Osteoblast (primary cell): ENCODE measurements at regions not wholly inside any gene's neighbourhood (a gene's known extent, or its start where the extent isn't known, plus 50 kb on each side); places are given as distances from the start of the nearest gene placed in this dataset.
"Not testable (repeated sequence)": the region's sequence is repeated elsewhere in the genome, so short reads cannot be mapped to it uniquely, and the experiment has no call there.

ENCODE experiments used
- DNase-seq: peaks from one replicate; pipeline ENCODE4 v3.0.0; 2011; ENCODE audit warnings: low spot score, mixed read lengths; ENCODE audit not compliant: insufficient read length; ENCODE audit errors: missing footprints
- H2AFZ ChIP-seq: 2 replicates; pipeline ENCODE4 v1.6.0; 2011; ENCODE audit warnings: mild to moderate bottlenecking, low read length
- H3K27ac ChIP-seq: 2 replicates; pipeline ENCODE4 v1.5.1; 2011; ENCODE audit warnings: mild to moderate bottlenecking, low read depth, low read length, moderate library complexity
- H3K27me3 ChIP-seq: 2 replicates; pipeline ENCODE4 v1.6.0; 2012; ENCODE audit warnings: mild to moderate bottlenecking, control low read depth, inconsistent platforms, low read length, moderate library complexity; ENCODE audit not compliant: insufficient read depth
- H3K36me3 ChIP-seq: 2 replicates; pipeline ENCODE4 v1.5.1; 2011; ENCODE audit warnings: mild to moderate bottlenecking, low read length, control low read depth, moderate library complexity; ENCODE audit not compliant: insufficient read depth
- H3K4me1 ChIP-seq: 2 replicates; pipeline ENCODE4 v1.5.1; 2011; ENCODE audit warnings: mild to moderate bottlenecking, low read length, control low read depth, moderate library complexity; ENCODE audit not compliant: insufficient read depth
- H3K4me2 ChIP-seq: 2 replicates; pipeline ENCODE4 v1.6.0; 2011; ENCODE audit warnings: mild to moderate bottlenecking, low read length; ENCODE audit not compliant: insufficient read depth
- H3K4me3 ChIP-seq: fragments of 200-600 bp; sonication (generic); 3 replicates; pipeline ENCODE4 v1.5.1; 2012; ENCODE audit warnings: mild to moderate bottlenecking, low read length, inconsistent platforms; ENCODE audit not compliant: insufficient read depth
- H3K79me2 ChIP-seq: 2 replicates; pipeline ENCODE4 v1.6.0; 2012; ENCODE audit warnings: mild to moderate bottlenecking, low read length, control low read depth, inconsistent platforms; ENCODE audit not compliant: insufficient read depth
- H3K9me3 ChIP-seq: 2 replicates; pipeline ENCODE4 v1.5.1; 2011; ENCODE audit warnings: low read depth, low read length, control low read depth
- H4K20me1 ChIP-seq: 2 replicates; pipeline ENCODE4 v1.6.0; 2012; ENCODE audit warnings: mild to moderate bottlenecking, low read length, control low read depth; ENCODE audit not compliant: insufficient read depth
- TF ChIP-seq, protein P1 (sequence below): IDR thresholded peaks from 2 replicates; pipeline ENCODE4 v1.5.1; 2011; ENCODE audit warnings: mild to moderate bottlenecking, low read depth, low read length, moderate library complexity; ENCODE audit errors: extremely low read depth

DNA sequence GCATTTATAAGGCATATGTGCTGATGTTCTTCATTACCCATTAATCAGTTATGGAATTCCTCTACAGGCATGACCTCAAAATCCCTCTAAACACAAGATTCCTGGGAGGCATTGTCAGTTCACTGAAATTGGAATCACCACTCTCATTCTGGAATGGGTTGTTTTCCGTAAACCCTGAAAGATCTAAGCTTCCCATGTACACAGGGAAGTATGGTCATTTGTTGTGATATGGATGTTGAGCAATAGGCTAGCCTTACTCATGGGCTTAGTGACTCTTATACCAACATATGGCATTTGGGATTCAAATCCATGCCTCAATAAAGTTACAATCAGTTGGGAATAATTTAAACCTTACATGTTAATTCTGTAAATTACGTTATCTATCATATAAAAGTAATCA, 258.0 kb downstream of the XPNPEP1 start:
- no peak overlapping the region for H2AFZ ChIP-seq
- H3K4me2 ChIP-seq = no peak overlapping the region
- H3K27me3 ChIP-seq = no peaks in the 10 kb centered on the region
- no peaks in the 10 kb centered on the region for H3K79me2 ChIP-seq
- no peaks in the 10 kb centered on the region for H3K4me1 ChIP-seq
- no peak for DNase-seq
- H3K4me3 ChIP-seq = no peak overlapping the region
- no peaks in the 10 kb centered on the region for H3K9me3 ChIP-seq
- no peak overlapping the region for H3K27ac ChIP-seq
- H3K36me3 ChIP-seq = no peaks in the 10 kb centered on the region
- no peaks in the 10 kb centered on the region for H4K20me1 ChIP-seq
- TF ChIP-seq, protein P1, sequence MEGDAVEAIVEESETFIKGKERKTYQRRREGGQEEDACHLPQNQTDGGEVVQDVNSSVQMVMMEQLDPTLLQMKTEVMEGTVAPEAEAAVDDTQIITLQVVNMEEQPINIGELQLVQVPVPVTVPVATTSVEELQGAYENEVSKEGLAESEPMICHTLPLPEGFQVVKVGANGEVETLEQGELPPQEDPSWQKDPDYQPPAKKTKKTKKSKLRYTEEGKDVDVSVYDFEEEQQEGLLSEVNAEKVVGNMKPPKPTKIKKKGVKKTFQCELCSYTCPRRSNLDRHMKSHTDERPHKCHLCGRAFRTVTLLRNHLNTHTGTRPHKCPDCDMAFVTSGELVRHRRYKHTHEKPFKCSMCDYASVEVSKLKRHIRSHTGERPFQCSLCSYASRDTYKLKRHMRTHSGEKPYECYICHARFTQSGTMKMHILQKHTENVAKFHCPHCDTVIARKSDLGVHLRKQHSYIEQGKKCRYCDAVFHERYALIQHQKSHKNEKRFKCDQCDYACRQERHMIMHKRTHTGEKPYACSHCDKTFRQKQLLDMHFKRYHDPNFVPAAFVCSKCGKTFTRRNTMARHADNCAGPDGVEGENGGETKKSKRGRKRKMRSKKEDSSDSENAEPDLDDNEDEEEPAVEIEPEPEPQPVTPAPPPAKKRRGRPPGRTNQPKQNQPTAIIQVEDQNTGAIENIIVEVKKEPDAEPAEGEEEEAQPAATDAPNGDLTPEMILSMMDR = no peak

DNA sequence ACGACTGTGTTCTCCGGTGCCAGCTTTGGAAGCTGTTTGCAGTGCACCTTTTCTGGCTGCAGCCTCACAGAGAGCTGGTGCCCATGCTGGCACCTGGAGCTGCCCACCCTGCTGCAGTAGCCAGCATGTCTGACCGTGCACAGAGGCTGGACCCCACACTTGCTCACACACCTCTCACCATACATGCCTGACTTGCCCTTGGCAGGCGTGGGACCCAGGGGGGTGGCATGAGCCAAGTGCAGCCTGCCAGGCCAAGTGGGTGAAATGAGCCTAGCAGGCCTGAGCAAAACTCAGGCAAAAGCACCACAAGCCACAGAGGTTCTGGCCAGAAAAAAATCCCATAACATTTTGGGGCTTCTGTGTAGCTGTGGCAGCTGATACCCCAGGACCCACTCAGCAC, 258.8 kb downstream of the XPNPEP1 start:
- no peak for DNase-seq
- Histone ChIP-seq H3K36me3 (no peaks in the 10 kb centered on the region), H3K4me1 (no peaks in the 10 kb centered on the region), H3K27ac (no peak overlapping the region), H3K79me2 (no peaks in the 10 kb centered on the region), H3K4me2 (no peak overlapping the region), H3K9me3 (no peaks in the 10 kb centered on the region), H4K20me1 (no peaks in the 10 kb centered on the region), H2AFZ (no peak overlapping the region), H3K27me3 (no peaks in the 10 kb centered on the region), H3K4me3 (no peak overlapping the region)
- TF ChIP-seq, protein P1 = no peak

DNA sequence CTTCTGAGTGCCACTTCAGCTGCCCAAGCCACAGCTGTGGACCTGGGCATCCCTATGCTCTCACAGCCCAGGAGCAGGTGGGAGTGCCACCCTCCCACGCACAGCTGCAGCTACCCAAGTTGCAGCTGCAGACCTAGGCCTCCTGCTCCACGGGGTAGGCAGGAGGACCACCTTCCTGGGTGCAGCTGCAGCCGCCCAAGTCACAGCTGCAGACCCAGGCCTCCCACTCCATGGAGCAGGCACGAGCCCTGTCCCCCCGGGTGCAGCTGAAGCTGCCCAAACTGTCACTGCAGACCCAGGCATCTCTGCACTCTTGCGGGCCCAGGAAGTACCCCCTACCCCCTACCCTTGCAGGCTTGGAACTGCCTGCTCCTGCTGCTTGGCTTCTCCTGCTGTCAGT, 260.2 kb downstream of the XPNPEP1 start:
- Histone ChIP-seq H2AFZ (no peak overlapping the region), H3K4me3 (no peak overlapping the region), H3K36me3 (no peaks in the 10 kb centered on the region), H3K9me3 (no peaks in the 10 kb centered on the region), H3K79me2 (no peaks in the 10 kb centered on the region), H3K27me3 (no peaks in the 10 kb centered on the region), H3K27ac (no peak overlapping the region), H3K4me2 (no peak overlapping the region), H4K20me1 (no peaks in the 10 kb centered on the region), H3K4me1 (no peaks in the 10 kb centered on the region)
- TF ChIP-seq, protein P1 = no peak
- no peak for DNase-seq

DNA sequence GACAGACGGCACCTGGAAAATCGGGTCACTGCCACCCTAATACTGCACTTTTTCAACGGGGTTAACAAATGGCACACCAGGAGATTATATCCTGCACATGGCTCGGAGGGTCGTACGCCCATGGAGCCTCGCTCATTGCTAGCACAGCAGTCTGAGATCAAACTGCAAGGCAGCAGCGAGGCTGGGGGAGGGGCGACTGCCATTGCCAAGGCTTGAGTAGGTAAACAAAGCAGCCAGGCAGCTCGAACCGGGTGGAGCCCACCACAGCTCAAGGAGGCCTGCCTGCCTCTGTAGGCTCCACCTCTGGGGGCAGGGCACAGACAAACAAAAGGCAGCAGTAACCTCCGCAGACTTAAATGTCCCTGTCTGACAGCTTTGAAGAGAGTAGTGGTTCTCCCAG, 270.7 kb downstream of the XPNPEP1 start:
- H3K27ac ChIP-seq, H3K27me3 ChIP-seq: not testable (repeated sequence)

DNA sequence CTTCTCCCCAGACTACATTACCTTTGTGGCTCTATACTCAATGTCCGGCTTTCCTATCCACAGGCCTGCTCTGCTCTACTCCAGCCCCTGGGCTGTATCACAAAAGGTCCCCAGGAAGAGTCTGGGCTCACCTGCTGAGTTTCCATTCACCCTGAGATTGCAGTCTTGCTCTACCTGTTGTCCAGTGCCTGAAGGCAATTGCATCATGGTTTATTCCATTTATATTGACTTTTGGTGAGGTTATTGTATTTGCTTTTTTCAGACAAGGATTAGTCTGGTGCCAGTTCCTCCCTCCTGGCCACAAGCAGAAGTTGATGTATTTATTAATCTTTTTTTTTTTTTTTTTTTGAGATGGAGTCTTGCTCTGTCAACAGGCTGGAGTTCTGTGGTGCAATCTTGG, 273.1 kb downstream of the XPNPEP1 start:
- Histone ChIP-seq H3K4me2 (no peak overlapping the region), H3K36me3 (no peaks in the 10 kb centered on the region), H3K79me2 (no peaks in the 10 kb centered on the region), H3K4me1 (no peaks in the 10 kb centered on the region), H4K20me1 (no peaks in the 10 kb centered on the region), H3K9me3 (peaks cover 2% of the 10 kb centered on the region), H3K27ac (no peak overlapping the region), H2AFZ (no peak overlapping the region), H3K27me3 (no peaks in the 10 kb centered on the region), H3K4me3 (no peak overlapping the region)
- no peak for DNase-seq
- TF ChIP-seq, protein P1 = no peak

More for the DNA sequence above, 270.7 kb downstream of the XPNPEP1 start:
- not testable (repeated sequence) for DNase-seq, H4K20me1 ChIP-seq, H3K36me3 ChIP-seq, H2AFZ ChIP-seq, H3K79me2 ChIP-seq, H3K4me3 ChIP-seq, H3K9me3 ChIP-seq, H3K4me1 ChIP-seq, H3K4me2 ChIP-seq
